ENCODE measurements at regions not wholly inside any gene's neighbourhood (a gene's known extent, or its start where the extent isn't known, plus 50 kb on each side); places are given as distances from the start of the nearest gene placed in this dataset.

DNA sequence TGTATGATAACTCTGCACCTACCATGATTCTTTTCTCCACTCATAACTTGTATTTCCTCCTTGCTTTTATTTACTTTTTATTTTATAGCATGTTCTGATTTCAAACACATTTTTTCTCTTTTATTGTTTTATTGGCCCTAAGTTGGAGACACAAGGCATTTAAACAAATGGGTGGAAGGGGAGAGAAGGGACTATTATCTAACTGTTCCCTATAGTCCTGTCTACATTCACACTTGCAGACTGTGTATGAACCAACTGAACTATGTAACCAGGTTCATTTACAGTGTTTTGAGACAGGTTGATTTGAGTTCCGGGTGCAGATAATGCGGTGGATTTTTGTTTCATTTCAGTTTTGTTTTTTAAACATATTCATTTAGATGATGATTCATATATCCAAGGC lies 830.6 kb upstream of the SEMA6A start:
- Mint-ChIP-seq H3K9me3 (ENCODE audit: low read depth, unreplicated experiment) (peaks cover 19% of the 10 kb centered on the region), H3K36me3 (ENCODE audit: insufficient read depth, unreplicated experiment) (no peaks in the 10 kb centered on the region), H3K4me1 (ENCODE audit: low read depth, unreplicated experiment) (no peaks in the 10 kb centered on the region), H3K4me3 (ENCODE audit: low read depth, unreplicated experiment) (no peak overlapping the region), H3K27me3 (ENCODE audit: unreplicated experiment) (no peaks in the 10 kb centered on the region), H3K27ac (ENCODE audit: unreplicated experiment) (no peak overlapping the region)
- TF ChIP-seq, protein P1, sequence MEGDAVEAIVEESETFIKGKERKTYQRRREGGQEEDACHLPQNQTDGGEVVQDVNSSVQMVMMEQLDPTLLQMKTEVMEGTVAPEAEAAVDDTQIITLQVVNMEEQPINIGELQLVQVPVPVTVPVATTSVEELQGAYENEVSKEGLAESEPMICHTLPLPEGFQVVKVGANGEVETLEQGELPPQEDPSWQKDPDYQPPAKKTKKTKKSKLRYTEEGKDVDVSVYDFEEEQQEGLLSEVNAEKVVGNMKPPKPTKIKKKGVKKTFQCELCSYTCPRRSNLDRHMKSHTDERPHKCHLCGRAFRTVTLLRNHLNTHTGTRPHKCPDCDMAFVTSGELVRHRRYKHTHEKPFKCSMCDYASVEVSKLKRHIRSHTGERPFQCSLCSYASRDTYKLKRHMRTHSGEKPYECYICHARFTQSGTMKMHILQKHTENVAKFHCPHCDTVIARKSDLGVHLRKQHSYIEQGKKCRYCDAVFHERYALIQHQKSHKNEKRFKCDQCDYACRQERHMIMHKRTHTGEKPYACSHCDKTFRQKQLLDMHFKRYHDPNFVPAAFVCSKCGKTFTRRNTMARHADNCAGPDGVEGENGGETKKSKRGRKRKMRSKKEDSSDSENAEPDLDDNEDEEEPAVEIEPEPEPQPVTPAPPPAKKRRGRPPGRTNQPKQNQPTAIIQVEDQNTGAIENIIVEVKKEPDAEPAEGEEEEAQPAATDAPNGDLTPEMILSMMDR (IDR thresholded peaks at IDR 0.05; ENCODE audit: unreplicated experiment): no peak
- CTCF ChIA-PET: no interaction called here
- DNase-seq: no peak
- intact Hi-C loops (cut with micrococcal nuclease; ENCODE audit: unreplicated experiment): no loop called here
- BruUV-seq (replicated peaks): no TSS peak

DNA sequence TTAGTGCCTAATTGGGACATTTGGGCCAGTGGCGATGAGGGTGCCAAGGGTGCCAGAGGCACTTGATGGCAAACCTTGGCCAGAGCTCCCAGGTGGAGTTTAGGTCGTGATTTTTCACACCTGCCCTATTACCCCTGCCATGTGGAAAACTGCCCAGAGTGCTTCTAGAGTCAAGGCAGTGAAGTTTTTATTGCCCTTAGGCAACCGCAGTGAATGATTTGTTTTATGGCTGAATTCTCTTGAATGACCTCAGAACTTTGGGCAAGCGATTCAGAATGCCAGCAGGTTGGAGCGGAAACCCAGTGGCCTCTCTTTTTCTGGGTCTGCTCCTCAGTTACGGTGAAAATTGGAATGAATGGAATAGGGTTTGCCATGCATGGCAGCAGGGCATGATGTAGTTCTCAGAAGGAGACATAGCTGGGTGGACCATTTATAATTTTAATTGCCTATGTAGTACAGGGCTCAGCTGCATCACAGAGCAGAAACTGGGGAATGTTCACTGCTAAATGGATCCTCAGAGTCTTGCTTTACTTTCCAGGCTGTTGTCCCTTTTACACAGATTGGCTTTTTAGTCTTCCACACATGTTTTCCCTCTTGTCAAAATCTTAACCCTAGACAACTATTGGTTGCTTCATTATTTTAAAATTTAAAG lies 820.0 kb upstream of the SEMA6A start:
- CTCF ChIA-PET: no interaction called here
- H3K27ac Mint-ChIP-seq (ENCODE audit: unreplicated experiment): no peak overlapping the region
- H3K4me3 Mint-ChIP-seq (ENCODE audit: low read depth, unreplicated experiment): no peak overlapping the region
- H3K27me3 Mint-ChIP-seq (ENCODE audit: unreplicated experiment): no peaks in the 10 kb centered on the region
- TF ChIP-seq, protein P1 (IDR thresholded peaks at IDR 0.05; ENCODE audit: unreplicated experiment): no peak
- DNase-seq: no peak
- no TSS peak for BruUV-seq (replicated peaks)
- peaks cover 10% of the 10 kb centered on the region for H3K9me3 Mint-ChIP-seq (ENCODE audit: low read depth, unreplicated experiment)
- H3K4me1 Mint-ChIP-seq (ENCODE audit: low read depth, unreplicated experiment): no peaks in the 10 kb centered on the region
- no peaks in the 10 kb centered on the region for H3K36me3 Mint-ChIP-seq (ENCODE audit: insufficient read depth, unreplicated experiment)
- intact Hi-C loops (cut with micrococcal nuclease; ENCODE audit: unreplicated experiment): no loop called here

DNA sequence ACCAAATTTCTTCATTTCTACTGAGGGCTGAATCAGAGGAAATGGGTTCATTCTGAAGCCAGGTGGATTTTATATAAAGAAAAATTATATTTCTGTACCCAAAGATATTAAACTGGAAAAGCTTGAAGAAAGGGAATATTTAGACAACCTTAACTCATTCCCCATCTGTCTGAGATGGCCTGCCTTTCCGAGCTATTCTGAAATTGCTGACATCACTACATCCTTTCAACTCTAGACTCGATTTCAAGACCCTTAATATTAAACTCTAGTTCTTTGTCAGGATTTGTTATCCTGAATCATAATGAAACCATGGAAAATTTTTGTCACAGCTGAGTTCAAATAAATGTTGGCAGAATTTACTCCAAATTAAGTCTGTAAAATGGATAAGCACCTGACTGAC lies 818.5 kb upstream of the SEMA6A start:
- H3K4me3 Mint-ChIP-seq (ENCODE audit: low read depth, unreplicated experiment): no peak overlapping the region
- H3K27ac Mint-ChIP-seq (ENCODE audit: unreplicated experiment): no peak overlapping the region
- no TSS peak for BruUV-seq (replicated peaks)
- peaks cover 7% of the 10 kb centered on the region for H3K9me3 Mint-ChIP-seq (ENCODE audit: low read depth, unreplicated experiment)
- intact Hi-C loops (cut with micrococcal nuclease; ENCODE audit: unreplicated experiment): no loop called here
- CTCF ChIA-PET: interaction anchor here (1.0 kb wide), 1 partner anchor 18 kb away, joined by 3 read pairs; no protein-coding TSS in a partner anchor
- no peaks in the 10 kb centered on the region for H3K36me3 Mint-ChIP-seq (ENCODE audit: insufficient read depth, unreplicated experiment)
- no peaks in the 10 kb centered on the region for H3K27me3 Mint-ChIP-seq (ENCODE audit: unreplicated experiment)
- TF ChIP-seq, protein P1 (IDR thresholded peaks at IDR 0.05; ENCODE audit: unreplicated experiment): no peak
- H3K4me1 Mint-ChIP-seq (ENCODE audit: low read depth, unreplicated experiment): no peaks in the 10 kb centered on the region
- no peak for DNase-seq

DNA sequence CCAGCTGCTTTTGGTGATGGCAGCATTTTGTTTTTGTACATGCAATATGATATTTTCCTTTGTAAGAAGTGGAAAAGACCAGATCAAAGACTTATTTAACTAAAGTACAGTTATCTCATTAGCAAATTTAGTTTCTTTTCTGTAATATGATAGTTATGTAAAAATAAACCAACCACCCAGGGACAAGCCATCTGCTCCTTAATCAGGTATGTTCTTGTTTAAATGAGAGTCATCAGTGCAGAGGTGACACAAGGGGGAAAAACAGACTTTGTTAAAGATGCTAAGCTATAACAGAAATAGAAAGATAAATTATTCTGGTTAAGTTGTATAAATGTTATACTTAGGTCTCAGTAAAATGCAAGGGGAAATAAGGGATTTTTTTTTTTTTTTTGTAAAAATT lies 805.7 kb upstream of the SEMA6A start:
- no peak overlapping the region for H3K4me3 Mint-ChIP-seq (ENCODE audit: low read depth, unreplicated experiment)
- H3K4me1 Mint-ChIP-seq (ENCODE audit: low read depth, unreplicated experiment): no peaks in the 10 kb centered on the region
- DNase-seq: no peak
- H3K27ac Mint-ChIP-seq (ENCODE audit: unreplicated experiment): no peak overlapping the region
- BruUV-seq (replicated peaks): no TSS peak
- CTCF ChIA-PET: no interaction called here
- H3K36me3 Mint-ChIP-seq (ENCODE audit: insufficient read depth, unreplicated experiment): no peaks in the 10 kb centered on the region
- H3K27me3 Mint-ChIP-seq (ENCODE audit: unreplicated experiment): no peaks in the 10 kb centered on the region
- intact Hi-C loops (cut with micrococcal nuclease; ENCODE audit: unreplicated experiment): no loop called here
- peaks cover 11% of the 10 kb centered on the region for H3K9me3 Mint-ChIP-seq (ENCODE audit: low read depth, unreplicated experiment)
- TF ChIP-seq, protein P1 (IDR thresholded peaks at IDR 0.05; ENCODE audit: unreplicated experiment): no peak
